ENCODE measurements at regions not wholly inside any gene's neighbourhood (a gene's known extent, or its start where the extent isn't known, plus 50 kb on each side); places are given as distances from the start of the nearest gene placed in this dataset.

- H3K27me3 ChIP-seq (replicated peaks; ENCODE audit: insufficient read depth) = no peaks in the 10 kb centered on the region
- no peak overlapping the region for H3K27ac ChIP-seq
- no peak for TF ChIP-seq POLR2AphosphoS5 (IDR thresholded peaks at IDR 0.05)
- TF ChIP-seq CTCF (IDR thresholded peaks at IDR 0.05) = no peak
- no peak for TF ChIP-seq POLR2A (IDR thresholded peaks at IDR 0.05)
- 69% methylated on average over 4 of the region's 4 CpGs for WGBS
- H3K9me3 ChIP-seq = no peaks in the 10 kb centered on the region
- no peaks in the 10 kb centered on the region for H3K36me3 ChIP-seq
- intact Hi-C loops (cut with DNase I) = no loop called here
- DNase-seq (ENCODE audit: low spot score) = no peak
- no peaks in the 10 kb centered on the region for H3K4me1 ChIP-seq (replicated peaks)
- no peak overlapping the region for H3K4me3 ChIP-seq
Measured at GRCh38 chr10:28969413-28969812, 292.1 kb downstream of the BAMBI start.

- Histone ChIP-seq H3K9me3 (no peaks in the 10 kb centered on the region), H3K4me1 (replicated peaks) (no peaks in the 10 kb centered on the region), H3K36me3 (no peaks in the 10 kb centered on the region), H3K4me3 (no peak overlapping the region), H3K27me3 (replicated peaks; ENCODE audit: insufficient read depth) (no peaks in the 10 kb centered on the region), H3K27ac (no peak overlapping the region)
- intact Hi-C loops (cut with DNase I) = no loop called here
- no peak for TF ChIP-seq CTCF (IDR thresholded peaks at IDR 0.05)
- TF ChIP-seq POLR2AphosphoS5 (IDR thresholded peaks at IDR 0.05) = no peak
- TF ChIP-seq POLR2A (IDR thresholded peaks at IDR 0.05) = no peak
- no peak for DNase-seq (ENCODE audit: low spot score)
- 87% methylated on average over 6 of the region's 6 CpGs for WGBS
Measured at GRCh38 chr10:28970231-28970630, 292.9 kb downstream of the BAMBI start.

- Histone ChIP-seq H3K4me1 (replicated peaks) (no peaks in the 10 kb centered on the region), H3K36me3 (no peaks in the 10 kb centered on the region)
- no peak for DNase-seq (ENCODE audit: low spot score)
Measured at GRCh38 chr10:28971255-28971654, 293.9 kb downstream of the BAMBI start.

GRCh38 chr10:28971764-28972163, 294.4 kb downstream of the BAMBI start:
- intact Hi-C loops (cut with DNase I) = no loop called here
- TF ChIP-seq CTCF (IDR thresholded peaks at IDR 0.05) = no peak
- TF ChIP-seq POLR2A (IDR thresholded peaks at IDR 0.05) = no peak
- no peak overlapping the region for H3K4me3 ChIP-seq
- H3K9me3 ChIP-seq = no peaks in the 10 kb centered on the region
- H3K36me3 ChIP-seq = no peaks in the 10 kb centered on the region
- H3K27ac ChIP-seq = no peak overlapping the region
- H3K4me1 ChIP-seq (replicated peaks) = no peaks in the 10 kb centered on the region
- H3K27me3 ChIP-seq (replicated peaks; ENCODE audit: insufficient read depth) = no peaks in the 10 kb centered on the region
- no peak for DNase-seq (ENCODE audit: low spot score)
- WGBS = 81% methylated on average over 5 of the region's 5 CpGs

More at GRCh38 chr10:28971255-28971654, 293.9 kb downstream of the BAMBI start:
- no peak for TF ChIP-seq POLR2A (IDR thresholded peaks at IDR 0.05)
- Histone ChIP-seq H3K4me3 (no peak overlapping the region), H3K27ac (no peak overlapping the region), H3K9me3 (no peaks in the 10 kb centered on the region), H3K27me3 (replicated peaks; ENCODE audit: insufficient read depth) (no peaks in the 10 kb centered on the region)
- WGBS = 68% methylated on average over 6 of the region's 6 CpGs
- intact Hi-C loops (cut with DNase I) = no loop called here

GRCh38 chr10:28973309-28973972, 296.1 kb downstream of the BAMBI start:
- Histone ChIP-seq H3K9me3 (no peaks in the 10 kb centered on the region), H3K4me3 (no peak overlapping the region), H3K36me3 (no peaks in the 10 kb centered on the region), H3K4me1 (replicated peaks) (no peaks in the 10 kb centered on the region), H3K27ac (no peak overlapping the region), H3K27me3 (replicated peaks; ENCODE audit: insufficient read depth) (no peaks in the 10 kb centered on the region)
- TF ChIP-seq CTCF (IDR thresholded peaks at IDR 0.05) (no peak), POLR2A (IDR thresholded peaks at IDR 0.05) (no peak), POLR2AphosphoS5 (IDR thresholded peaks at IDR 0.05) (no peak)
- intact Hi-C loops (cut with DNase I) = no loop called here
- WGBS = 90% methylated on average over 12 of the region's 12 CpGs
- DNase-seq (ENCODE audit: low spot score) = no peak
